Mucosa of rectum (tissue), 2 donors: ENCODE measurements at regions not wholly inside any gene's neighbourhood (a gene's known extent, or its start where the extent isn't known, plus 50 kb on each side); places are given as distances from the start of the nearest gene placed in this dataset.

ENCODE experiments used
- H3K27ac ChIP-seq, 2 donors: one replicate each; pipeline ENCODE4 v1.7.0; 2013; ENCODE audit warnings: inconsistent platforms in 2 of 2, low read depth in 2 of 2, low read length in 2 of 2
- H3K27me3 ChIP-seq, 2 donors: one replicate each; pipeline ENCODE4 v1.7.0; 2013; ENCODE audit warnings: low read length in 2 of 2; ENCODE audit not compliant: control insufficient read depth in 2 of 2, insufficient read depth in 2 of 2
- H3K36me3 ChIP-seq, 2 donors: one replicate each; pipeline ENCODE4 v1.7.0; 2013; ENCODE audit warnings: low read length in 2 of 2; ENCODE audit not compliant: control insufficient read depth in 2 of 2, insufficient read depth in 2 of 2
- H3K4me1 ChIP-seq, 2 donors: one replicate each; pipeline ENCODE4 v1.7.0; 2013; ENCODE audit warnings: low read length in 2 of 2, mild to moderate bottlenecking in 1 of 2; ENCODE audit not compliant: control insufficient read depth in 2 of 2, insufficient read depth in 2 of 2
- H3K4me3 ChIP-seq, 2 donors: one replicate each; pipeline ENCODE4 v1.7.0; 2013; ENCODE audit warnings: low read length in 2 of 2
- H3K9ac ChIP-seq, 2 donors: one replicate each; pipeline ENCODE4 v1.7.0; 2013; ENCODE audit warnings: low read length in 2 of 2, low read depth in 1 of 2, mild to moderate bottlenecking in 1 of 2
- H3K9me3 ChIP-seq, 2 donors: one replicate each; pipeline ENCODE4 v1.7.0; 2013; ENCODE audit warnings: low read length in 2 of 2; ENCODE audit not compliant: control insufficient read depth in 2 of 2
- donor health status: healthy.
- donor health status: Normal muscosa, but diverticular disease.

DNA sequence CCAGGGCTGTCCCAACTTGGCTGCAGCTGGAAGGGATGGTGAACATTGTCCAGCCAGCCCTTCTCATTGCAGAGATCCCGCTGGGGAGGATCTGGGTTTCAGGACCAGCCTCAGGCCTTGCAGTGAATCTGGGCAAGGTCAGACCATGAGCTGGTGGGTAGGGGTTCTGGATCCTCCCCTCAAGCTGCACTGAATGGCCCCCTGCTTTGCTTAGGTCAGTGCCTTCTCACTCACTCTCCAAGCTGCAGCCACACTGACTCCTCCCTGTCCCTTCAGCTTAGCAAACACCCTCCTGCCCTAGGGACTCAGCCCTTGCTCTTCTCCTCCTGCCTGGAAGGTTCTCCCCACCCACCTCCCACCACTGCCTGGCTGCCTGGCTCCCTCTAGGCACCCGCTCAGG, 95.3 kb upstream of the KCNG1 start:
- Histone ChIP-seq H3K27me3 (no peaks in the 10 kb centered on the region), H3K4me1 (peaks cover 5 to 7% of the 10 kb centered on the region in 2 donors), H3K9ac (no peak overlapping the region), H3K36me3 (no peaks in the 10 kb centered on the region), H3K4me3 (no peak overlapping the region), H3K27ac (no peak overlapping the region), H3K9me3 (no peaks in the 10 kb centered on the region)

DNA sequence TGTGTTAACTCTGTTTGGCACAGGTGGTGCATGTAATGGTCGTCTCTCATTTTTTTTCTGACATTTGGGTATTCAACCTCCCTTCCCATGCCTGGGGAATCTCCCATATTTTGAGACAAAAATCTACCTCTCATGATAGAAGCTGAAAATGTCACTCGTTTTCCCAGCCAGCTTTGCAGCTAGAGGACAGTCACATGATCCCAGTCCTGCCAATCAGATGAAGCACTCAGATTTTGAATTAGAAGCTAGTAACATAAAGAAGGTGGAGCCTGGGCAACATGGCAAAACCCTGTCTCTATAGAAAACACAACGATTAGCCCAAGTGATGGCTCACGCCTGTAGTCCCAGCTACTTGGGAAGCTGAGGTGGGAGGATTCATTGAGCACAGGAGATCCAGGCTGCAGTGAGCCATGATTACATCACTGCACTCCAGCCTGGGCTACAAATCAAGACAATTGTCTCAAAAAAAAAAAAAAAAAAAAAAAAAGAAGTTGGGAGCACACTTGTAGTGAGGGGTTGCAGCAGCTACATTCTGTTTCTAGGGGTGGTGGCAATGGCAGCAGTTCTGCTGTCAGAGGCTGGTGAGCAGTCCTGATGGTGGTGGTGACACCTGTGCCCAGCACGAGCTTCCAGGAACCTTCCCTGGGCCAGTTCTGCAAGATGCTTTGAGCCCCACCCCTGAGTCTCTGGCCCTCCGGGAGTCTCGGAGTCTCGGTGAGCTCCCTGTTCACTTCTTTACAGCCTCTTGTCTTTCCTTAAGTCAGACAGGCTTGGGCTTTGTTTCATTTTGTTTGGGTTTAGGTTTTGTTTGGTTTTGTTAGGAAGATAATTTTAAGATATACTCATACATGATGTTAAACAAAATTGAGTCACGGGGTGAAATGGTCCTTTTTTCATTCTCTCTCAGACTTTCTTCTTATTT, 94.1 kb upstream of the KCNG1 start:
- H3K9me3 ChIP-seq = no peaks in the 10 kb centered on the region
- no peak overlapping the region for H3K4me3 ChIP-seq
- H3K27ac ChIP-seq = no peak overlapping the region
- no peaks in the 10 kb centered on the region for H3K27me3 ChIP-seq
- H3K36me3 ChIP-seq = no peaks in the 10 kb centered on the region
- H3K9ac ChIP-seq = no peak overlapping the region
- peaks cover 5 to 7% of the 10 kb centered on the region in 2 donors for H3K4me1 ChIP-seq

DNA sequence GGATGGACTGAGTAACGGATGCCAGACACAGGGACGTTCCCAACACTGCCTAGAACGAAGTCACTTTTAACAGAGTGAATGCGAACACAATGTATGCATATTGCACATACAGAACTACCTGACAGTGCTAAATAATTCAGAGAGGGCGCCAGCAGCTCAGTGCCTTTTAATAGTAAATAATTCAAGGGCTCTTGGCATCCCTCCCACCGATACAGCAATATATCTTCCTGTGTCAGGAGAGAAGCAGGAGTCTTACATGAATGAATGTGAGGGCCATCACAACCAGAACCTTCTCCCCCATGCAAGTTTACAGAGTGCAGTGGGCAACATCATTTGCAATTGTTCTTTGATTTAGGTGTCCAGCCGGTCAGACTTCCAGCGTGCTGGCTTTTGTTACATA, 88.4 kb upstream of the KCNG1 start:
- no peaks in the 10 kb centered on the region for H3K9me3 ChIP-seq
- no peak overlapping the region for H3K9ac ChIP-seq
- no peak overlapping the region for H3K4me3 ChIP-seq
- no peaks in the 10 kb centered on the region for H3K27me3 ChIP-seq
- no peaks in the 10 kb centered on the region for H3K36me3 ChIP-seq
- no peak overlapping the region for H3K27ac ChIP-seq
- no peaks in the 10 kb centered on the region for H3K4me1 ChIP-seq

DNA sequence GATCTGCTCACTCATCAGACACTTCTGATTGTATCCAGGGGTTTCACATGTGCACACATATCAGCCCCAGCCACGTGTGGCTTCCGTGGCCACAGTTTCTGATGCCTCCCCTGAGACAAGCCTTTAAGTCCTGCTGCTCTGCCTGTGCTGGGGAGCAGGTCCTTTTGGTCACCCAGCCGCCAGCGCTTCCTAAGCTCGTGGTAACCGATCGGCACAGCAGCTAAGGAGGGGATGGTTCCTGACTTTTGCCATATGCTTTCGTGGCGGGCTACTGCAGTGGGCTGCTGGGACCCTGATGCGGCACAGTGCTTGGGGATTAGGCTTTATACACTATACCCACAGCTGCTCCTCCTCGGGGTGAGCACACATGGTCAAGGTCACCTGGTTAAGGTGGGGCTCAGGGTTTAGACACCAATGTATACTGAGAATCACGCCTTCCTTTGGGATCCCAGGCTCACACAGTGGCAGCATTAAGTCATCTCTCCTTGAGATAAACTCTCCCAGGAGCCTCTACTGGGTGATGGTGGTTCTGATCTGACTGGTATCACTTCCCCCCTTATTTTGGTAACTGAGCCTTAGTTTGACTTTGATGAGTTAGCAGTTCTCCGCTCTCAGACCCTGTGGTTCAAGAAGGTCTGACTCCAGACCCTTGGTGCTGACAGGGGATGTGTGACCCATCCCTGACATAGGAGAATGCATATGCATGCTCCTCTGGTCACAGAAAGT, 85.9 kb upstream of the KCNG1 start:
- no peaks in the 10 kb centered on the region for H3K9me3 ChIP-seq
- no peak overlapping the region for H3K4me3 ChIP-seq
- no peaks in the 10 kb centered on the region for H3K4me1 ChIP-seq
- no peaks in the 10 kb centered on the region for H3K27me3 ChIP-seq
- H3K36me3 ChIP-seq = no peaks in the 10 kb centered on the region
- H3K9ac ChIP-seq = no peak overlapping the region
- no peak overlapping the region for H3K27ac ChIP-seq

GRCh38 chr20:51106011-51106410, 83.1 kb upstream of the KCNG1 start:
- no peaks in the 10 kb centered on the region for H3K9me3 ChIP-seq
- no peaks in the 10 kb centered on the region for H3K4me1 ChIP-seq
- H3K36me3 ChIP-seq = no peaks in the 10 kb centered on the region
- no peak overlapping the region for H3K27ac ChIP-seq
- H3K4me3 ChIP-seq = no peak overlapping the region
- H3K27me3 ChIP-seq = no peaks in the 10 kb centered on the region
- no peak overlapping the region for H3K9ac ChIP-seq

DNA sequence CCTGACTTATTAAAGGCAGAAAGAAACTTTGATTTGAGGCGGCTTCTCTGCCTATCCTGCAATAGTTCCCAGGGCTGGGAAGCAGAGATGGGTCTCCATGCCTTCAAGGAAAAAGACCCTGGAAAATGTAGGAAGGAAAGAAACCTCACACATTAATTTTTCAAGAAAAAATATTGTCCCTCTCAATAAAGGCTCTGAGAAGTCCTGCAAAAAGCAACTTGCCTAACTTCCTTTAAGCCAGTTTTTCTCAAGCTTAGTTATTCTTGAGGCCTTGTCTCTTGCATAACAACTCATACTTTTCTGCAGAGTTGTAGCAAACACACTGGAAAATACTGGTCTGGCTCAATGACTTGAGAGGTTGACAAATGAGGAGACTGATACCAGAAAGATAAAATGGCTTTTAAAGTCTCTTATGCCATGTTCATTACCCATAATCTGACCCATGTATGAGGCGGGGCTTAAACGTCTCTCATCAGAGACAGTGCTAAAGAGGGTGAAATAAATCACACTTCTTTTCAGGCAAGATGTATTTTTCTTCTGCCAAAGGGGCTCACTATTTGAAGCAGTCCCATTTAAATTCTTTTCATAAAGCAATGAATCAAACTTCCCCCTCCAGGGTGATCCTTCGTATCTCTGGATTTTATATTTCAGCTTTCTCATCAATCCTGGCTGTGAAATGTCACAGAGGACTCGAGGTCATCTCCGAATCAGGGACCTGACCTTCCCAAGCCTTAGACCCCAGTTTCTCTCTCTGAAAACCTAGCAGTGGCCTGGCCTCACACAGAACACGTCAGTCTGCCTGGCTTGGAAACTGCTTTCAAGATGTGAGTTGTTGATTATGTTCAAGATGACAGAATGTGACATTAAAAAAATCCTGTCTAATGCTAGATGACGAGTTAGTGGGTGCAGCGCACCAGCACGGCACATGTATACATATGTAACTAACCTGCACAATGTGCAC, 82.3 kb upstream of the KCNG1 start:
- Histone ChIP-seq H3K4me1 (peaks cover 3% of the 10 kb centered on the region in 2 donors), H3K27ac (no peak overlapping the region), H3K27me3 (no peaks in the 10 kb centered on the region), H3K36me3 (no peaks in the 10 kb centered on the region), H3K9me3 (no peaks in the 10 kb centered on the region), H3K9ac (no peak overlapping the region), H3K4me3 (no peak overlapping the region)

DNA sequence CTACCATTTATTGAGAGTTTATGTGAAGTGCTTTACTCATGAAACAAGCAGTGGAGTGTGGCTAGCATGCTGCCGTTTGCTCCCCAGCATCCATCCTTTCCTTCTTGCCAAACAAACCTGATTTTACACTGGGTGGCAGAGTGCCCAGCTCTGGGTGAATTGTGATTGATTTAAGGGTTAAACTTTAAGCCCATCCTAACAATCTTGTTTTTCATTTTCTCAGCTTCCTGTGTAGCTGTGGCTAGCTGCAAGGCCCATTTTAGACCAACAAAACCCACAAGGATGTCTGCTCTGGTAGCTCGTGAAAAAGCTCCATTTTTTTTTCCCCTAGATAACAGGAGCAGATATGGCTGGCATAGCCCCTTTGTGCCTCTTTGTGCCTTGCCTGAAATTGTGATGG, 77.7 kb upstream of the KCNG1 start:
- H3K9ac ChIP-seq = no peak overlapping the region
- no peak overlapping the region for H3K4me3 ChIP-seq
- peak overlapping the region in 1 of 2 donors; percentile 32 for H3K27ac ChIP-seq
- H3K36me3 ChIP-seq = no peaks in the 10 kb centered on the region
- H3K27me3 ChIP-seq = no peaks in the 10 kb centered on the region
- no peaks in the 10 kb centered on the region for H3K9me3 ChIP-seq
- peaks cover 13 to 28% of the 10 kb centered on the region in 2 donors for H3K4me1 ChIP-seq

- peak overlapping the region in 1 of 2 donors; percentile 4 for H3K4me3 ChIP-seq
- H3K27me3 ChIP-seq = no peaks in the 10 kb centered on the region
- H3K9me3 ChIP-seq = no peaks in the 10 kb centered on the region
- H3K27ac ChIP-seq = peak overlapping the region; percentile 79 to 85
- peak overlapping the region in 1 of 2 donors; percentile 25 for H3K9ac ChIP-seq
- H3K36me3 ChIP-seq = no peaks in the 10 kb centered on the region
- H3K4me1 ChIP-seq = peaks cover 13 to 28% of the 10 kb centered on the region in 2 donors
Observed at GRCh38 chr20:51098284-51098810, 75.4 kb upstream of the KCNG1 start.

DNA sequence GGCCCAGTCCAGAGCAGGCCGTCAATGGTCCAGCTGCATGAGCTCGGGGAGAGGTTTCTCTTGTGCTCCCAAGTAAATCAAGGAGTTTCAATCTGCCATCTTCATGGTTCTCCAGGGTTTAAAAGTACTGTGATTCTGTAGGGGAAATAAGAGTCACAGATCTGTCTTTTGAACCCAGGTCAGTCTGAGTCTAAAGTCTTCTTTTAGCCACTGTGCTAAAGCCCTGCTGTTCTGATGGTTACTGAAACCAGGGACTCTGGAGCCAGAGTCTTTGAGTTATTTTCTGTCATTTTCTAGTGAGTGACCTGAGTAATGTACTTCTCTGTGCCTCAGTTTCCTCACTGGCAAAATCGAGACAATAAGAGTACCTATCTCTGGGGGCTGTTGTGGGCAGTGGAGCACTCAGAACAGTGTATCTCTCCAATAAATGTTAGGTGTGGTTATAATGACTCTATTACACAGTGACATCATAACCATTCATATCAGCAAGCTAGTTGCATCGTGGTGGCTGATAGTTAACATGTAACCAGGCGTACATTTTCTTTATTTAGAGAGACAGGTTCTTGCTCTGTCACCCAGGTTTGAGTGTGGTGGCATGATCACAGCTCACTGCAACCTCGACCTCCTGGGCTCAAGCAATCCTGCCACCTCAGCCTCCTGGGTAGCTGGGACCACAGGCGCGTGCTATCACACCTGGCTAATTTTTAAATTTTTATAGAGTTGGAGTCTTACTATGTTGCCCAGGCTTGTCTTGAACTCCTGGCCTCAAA, 74.6 kb upstream of the KCNG1 start:
- no peaks in the 10 kb centered on the region for H3K9me3 ChIP-seq
- peak overlapping the region; percentile 79 to 85 for H3K27ac ChIP-seq
- H3K9ac ChIP-seq = peak overlapping the region in 1 of 2 donors; percentile 25
- H3K4me1 ChIP-seq = peaks cover 13 to 28% of the 10 kb centered on the region in 2 donors
- H3K36me3 ChIP-seq = no peaks in the 10 kb centered on the region
- peaks cover 0 to 3% of the 10 kb centered on the region in 2 donors for H3K27me3 ChIP-seq
- H3K4me3 ChIP-seq = peak overlapping the region; percentile 21 to 49
